ENCODE measurements at regions not wholly inside any gene's neighbourhood (a gene's known extent, or its start where the extent isn't known, plus 50 kb on each side); places are given as distances from the start of the nearest gene placed in this dataset.
"Not testable (repeated sequence)": the region's sequence is repeated elsewhere in the genome, so short reads cannot be mapped to it uniquely, and the experiment has no call there.

- TF ChIP-seq CTCF (IDR thresholded peaks at IDR 0.05 in 4 of 5, conservative IDR thresholded peaks at IDR 0.05 in 1 of 5) (no peak), POLR2A (IDR thresholded peaks at IDR 0.05) (no peak)
- Histone ChIP-seq H3K9me3 (no peaks in the 10 kb centered on the region), H3K4me1 (peaks cover 9 to 15% of the 10 kb centered on the region in 2 donors), H3K27me3 (no peaks in the 10 kb centered on the region), H3K27ac (no peak overlapping the region), H3K36me3 (no peaks in the 10 kb centered on the region), H3K4me3 (no peak overlapping the region)
- in situ Hi-C loops (cut with MboI; ENCODE audit: low sequenced_read_pairs in 4 of 4): no loop called here
- intact Hi-C loops (cut with DNase I; ENCODE audit: low total_unique reads): no loop called here
- DNase-seq (no peak), ATAC-seq (no peak)
These were observed 58.5 kb upstream of the HELT start for GRCh38 chr4:184959786-184960185.

- intact Hi-C loops (cut with DNase I; ENCODE audit: low total_unique reads): no loop called here
- DNase-seq (no peak), ATAC-seq (no peak)
- Histone ChIP-seq H3K36me3 (no peaks in the 10 kb centered on the region), H3K4me3 (no peak overlapping the region), H3K4me1 (peaks cover 9 to 15% of the 10 kb centered on the region in 2 donors), H3K27me3 (no peaks in the 10 kb centered on the region), H3K9me3 (no peaks in the 10 kb centered on the region), H3K27ac (no peak overlapping the region)
- in situ Hi-C loops (cut with MboI; ENCODE audit: low sequenced_read_pairs in 4 of 4): no loop called here
- TF ChIP-seq CTCF (IDR thresholded peaks at IDR 0.05 in 4 of 5, conservative IDR thresholded peaks at IDR 0.05 in 1 of 5): no peak
These were observed 57.8 kb upstream of the HELT start for GRCh38 chr4:184960505-184960971.

GRCh38 chr4:184961660-184962059 is 56.6 kb upstream of the HELT start:
- ATAC-seq (no peak), DNase-seq (no peak)
- TF ChIP-seq CTCF (IDR thresholded peaks at IDR 0.05 in 4 of 5, conservative IDR thresholded peaks at IDR 0.05 in 1 of 5) (no peak), POLR2A (IDR thresholded peaks at IDR 0.05) (no peak)
- H3K4me3 ChIP-seq: no peak overlapping the region
- peaks cover 9 to 15% of the 10 kb centered on the region in 2 donors for H3K4me1 ChIP-seq
- no peaks in the 10 kb centered on the region for H3K9me3 ChIP-seq
- in situ Hi-C loops (cut with MboI; ENCODE audit: low sequenced_read_pairs in 4 of 4): no loop called here
- no peaks in the 10 kb centered on the region for H3K36me3 ChIP-seq
- no peak overlapping the region for H3K27ac ChIP-seq
- H3K27me3 ChIP-seq: no peaks in the 10 kb centered on the region
- intact Hi-C loops (cut with DNase I; ENCODE audit: low total_unique reads): no loop called here

GRCh38 chr4:184962125-184962638 is 56.1 kb upstream of the HELT start:
- no peak overlapping the region for H3K27ac ChIP-seq
- in situ Hi-C loops (cut with MboI; ENCODE audit: low sequenced_read_pairs in 4 of 4) (no loop called here), intact Hi-C loops (cut with DNase I; ENCODE audit: low total_unique reads) (no loop called here)
- no peaks in the 10 kb centered on the region for H3K27me3 ChIP-seq
- no peaks in the 10 kb centered on the region for H3K9me3 ChIP-seq
- H3K36me3 ChIP-seq: no peaks in the 10 kb centered on the region
- H3K4me3 ChIP-seq: no peak overlapping the region
- DNase-seq (no peak), ATAC-seq (no peak)
- TF ChIP-seq CTCF (IDR thresholded peaks at IDR 0.05 in 4 of 5, conservative IDR thresholded peaks at IDR 0.05 in 1 of 5) (no peak), POLR2A (IDR thresholded peaks at IDR 0.05) (no peak)
- peaks cover 9 to 15% of the 10 kb centered on the region in 2 donors for H3K4me1 ChIP-seq

- H3K36me3 ChIP-seq; H3K4me3 ChIP-seq; H3K9me3 ChIP-seq; intact Hi-C loops (cut with DNase I; ENCODE audit: low total_unique reads); in situ Hi-C loops (cut with MboI; ENCODE audit: low sequenced_read_pairs in 4 of 4); ATAC-seq; H3K27ac ChIP-seq; H3K27me3 ChIP-seq; DNase-seq: not testable (repeated sequence)
- peaks cover 13 to 15% of the 10 kb centered on the region in 2 donors for H3K4me1 ChIP-seq
These were observed 52.9 kb upstream of the HELT start for GRCh38 chr4:184965230-184966050.

- H3K27ac ChIP-seq; H3K4me3 ChIP-seq; DNase-seq; in situ Hi-C loops (cut with MboI; ENCODE audit: low sequenced_read_pairs in 4 of 4); H3K9me3 ChIP-seq; ATAC-seq; H3K27me3 ChIP-seq; intact Hi-C loops (cut with DNase I; ENCODE audit: low total_unique reads); H3K36me3 ChIP-seq: not testable (repeated sequence)
- H3K4me1 ChIP-seq: peaks cover 13 to 15% of the 10 kb centered on the region in 2 donors
These were observed 52.1 kb upstream of the HELT start for GRCh38 chr4:184966051-184966691.

- H3K27ac ChIP-seq; DNase-seq; H3K36me3 ChIP-seq; in situ Hi-C loops (cut with MboI; ENCODE audit: low sequenced_read_pairs in 4 of 4); H3K4me3 ChIP-seq; intact Hi-C loops (cut with DNase I; ENCODE audit: low total_unique reads); H3K27me3 ChIP-seq; H3K9me3 ChIP-seq; ATAC-seq: not testable (repeated sequence)
- peaks cover 13 to 15% of the 10 kb centered on the region in 2 donors for H3K4me1 ChIP-seq
These were observed 50.6 kb upstream of the HELT start for GRCh38 chr4:184967699-184968098.

Data from gastrocnemius medialis (tissue), 4 donors.